HCT116 (cell line): ENCODE measurements at regions not wholly inside any gene's neighbourhood (a gene's known extent, or its start where the extent isn't known, plus 50 kb on each side); places are given as distances from the start of the nearest gene placed in this dataset.

Source experiments
- ATAC-seq: fragments of 200-7000 bp; cut with Tn5 transposase; 2 replicates; pipeline ENCODE4 v1.9.1; 2020; ENCODE audit warnings: mild to moderate bottlenecking, moderate library complexity
- BruUV-seq: library from RNA; stranded (reverse); fragments of 400-500 nt; replicated peaks from 2 replicates; lab custom pipeline; 2021; lab: Mats Ljungman, UMichigan
- CTCF ChIA-PET: fragments of 300-600 bp; sonication (Branson Sonifier 250); formaldehyde crosslinking; loops from one replicate; lab custom pipeline; 2021; ENCODE audit warnings: antibody characterized with exemption; lab: Charles Lee
- POLR2A ChIA-PET: fragments of 300-600, 350-600 bp; sonication (Branson Sonifier 250); formaldehyde crosslinking; loops from one replicate; lab custom pipeline; 2021; ENCODE audit warnings: antibody characterized with exemption; lab: Charles Lee
- RAD21 ChIA-PET, 2 experiments: fragments of 300-600 bp; sonication (Branson Sonifier 250); formaldehyde crosslinking; loops; one replicate each; lab custom pipeline; 2023; ENCODE audit warnings: low total read pairs in 2 of 2; ENCODE audit not compliant: uncharacterized antibody in 2 of 2, unreplicated experiment in 2 of 2, low non-redundant PET in 1 of 2; lab: Charles Lee
- DNase-seq: peaks from one replicate; pipeline ENCODE4 v3.0.0-alpha.2; 2010; ENCODE audit warnings: low read depth, low spot score
- H2AFZ ChIP-seq: fragments of 200-600 bp; shearing (Covaris generic), sonication (generic); 2 replicates; pipeline ENCODE4 v1.6.1; 2017; ENCODE audit warnings: low read depth, mixed run types, mixed read lengths, antibody characterized with exemption, low read length; ENCODE audit not compliant: poor library complexity, severe bottlenecking
- H3K27ac ChIP-seq: 2 replicates; pipeline ENCODE4 v1.5.1; 2012; ENCODE audit warnings: low read depth, low read length
- H3K27me3 ChIP-seq: fragments of 200-600 bp; sonication (generic); 2 replicates; pipeline ENCODE4 v1.6.1; 2016; ENCODE audit warnings: mixed run types, low read length, mixed read lengths; ENCODE audit not compliant: insufficient read depth
- H3K36me3 ChIP-seq, 2 experiments: fragments of 200-500 bp in 1 of 2; fragments of 200-600 bp in 1 of 2; sonication (Bioruptor generic) in 1 of 2; sonication (generic) in 1 of 2; 2 replicates each; pipeline versions ENCODE4 v1.5.1 to v1.6.1; 2014 to 2016; ENCODE audit warnings: low read length in 2 of 2, inconsistent platforms in 1 of 2, mixed read lengths in 1 of 2, mixed run types in 1 of 2; ENCODE audit not compliant: insufficient read depth in 2 of 2, control insufficient read depth in 1 of 2
- H3K4me1 ChIP-seq, 2 experiments: fragments of 200-600 bp in 1 of 2; sonication (generic) in 1 of 2; 2 replicates each; pipeline versions ENCODE4 v1.5.1 to v1.6.1; 2012 to 2017; ENCODE audit warnings: low read length in 2 of 2, inconsistent platforms in 1 of 2, mild to moderate bottlenecking in 1 of 2, mixed read lengths in 1 of 2, mixed run types in 1 of 2, moderate library complexity in 1 of 2; ENCODE audit not compliant: insufficient read depth in 2 of 2, control insufficient read depth in 1 of 2
- H3K4me2 ChIP-seq: fragments of 200-600 bp; sonication (generic); 2 replicates; pipeline ENCODE4 v1.6.1; 2017; ENCODE audit warnings: mixed run types, low read length, mixed read lengths
- H3K4me3 ChIP-seq, 2 experiments: fragments of 200-600 bp in 1 of 2; sonication (generic) in 1 of 2; replicated peaks in 1 of 2; 2 replicates each; pipeline ENCODE4 v1.5.1; 2011 to 2016; ENCODE audit warnings: low read length in 2 of 2, control low read depth in 1 of 2, low read depth in 1 of 2, mild to moderate bottlenecking in 1 of 2, mixed read lengths in 1 of 2, mixed run types in 1 of 2
- H3K79me2 ChIP-seq: fragments of 200-600 bp; sonication (generic); 2 replicates; pipeline ENCODE4 v1.6.1; 2017; ENCODE audit warnings: mild to moderate bottlenecking, mixed run types, low read length, moderate library complexity, mixed read lengths; ENCODE audit not compliant: insufficient read depth
- H3K9ac ChIP-seq: fragments of 200-600 bp; sonication (generic); 2 replicates; pipeline ENCODE4 v1.6.1; 2016; ENCODE audit warnings: low read length, mixed read lengths
- H3K9me2 ChIP-seq: fragments of 200-600 bp; sonication (generic), shearing (Covaris generic); 2 replicates; pipeline ENCODE4 v1.6.1; 2017; ENCODE audit warnings: mixed run types, mild to moderate bottlenecking, moderate library complexity; ENCODE audit not compliant: insufficient read depth
- H3K9me3 ChIP-seq, 2 experiments: fragments of 200-500 bp in 1 of 2; fragments of 200-600 bp in 1 of 2; sonication (Bioruptor generic) in 1 of 2; sonication (generic) in 1 of 2; 2 replicates each; pipeline ENCODE4 v1.6.1; 2014 to 2017; ENCODE audit warnings: low read length in 2 of 2, mixed read lengths in 2 of 2, inconsistent platforms in 1 of 2, low read depth in 1 of 2, mild to moderate bottlenecking in 1 of 2, mixed run types in 1 of 2, moderate library complexity in 1 of 2; ENCODE audit not compliant: control insufficient read depth in 1 of 2, insufficient read depth in 1 of 2
- H4K20me1 ChIP-seq: fragments of 200-600 bp; sonication (generic), shearing (Covaris generic); 2 replicates; pipeline ENCODE4 v1.6.1; 2017; ENCODE audit warnings: mixed run types, mild to moderate bottlenecking, moderate library complexity; ENCODE audit not compliant: insufficient read depth
- CEBPB ChIP-seq: IDR thresholded peaks from 2 replicates; pipeline ENCODE4 v1.6.1; 2012; ENCODE audit warnings: low read depth
- EGR1 ChIP-seq: IDR thresholded peaks from 2 replicates; pipeline ENCODE4 v1.6.1; 2012; ENCODE audit warnings: low read depth
- ELF1 ChIP-seq: IDR thresholded peaks from 2 replicates; pipeline ENCODE4 v1.6.1; 2012; ENCODE audit warnings: low read depth, borderline replicate concordance
- FOSL1 ChIP-seq: IDR thresholded peaks from 2 replicates; pipeline ENCODE4 v1.6.1; 2012; ENCODE audit warnings: low read depth
- POLR2A ChIP-seq: IDR thresholded peaks from 2 replicates; pipeline ENCODE4 v1.7.0; 2011; ENCODE audit warnings: borderline replicate concordance; ENCODE audit not compliant: insufficient read depth, insufficient read length; ENCODE audit errors: extremely low read depth
- POLR2AphosphoS5 ChIP-seq: IDR thresholded peaks from 2 replicates; pipeline ENCODE4 v1.6.1; 2011; ENCODE audit warnings: mild to moderate bottlenecking, low read depth, low read length, moderate library complexity
- RAD21 ChIP-seq: IDR thresholded peaks from 2 replicates; pipeline ENCODE4 v1.6.1; 2012; ENCODE audit warnings: low read depth, mild to moderate bottlenecking
- SP1 ChIP-seq: IDR thresholded peaks from 2 replicates; pipeline ENCODE4 v1.6.1; 2012; ENCODE audit warnings: low read depth
- SRF ChIP-seq: IDR thresholded peaks from 2 replicates; pipeline ENCODE4 v1.6.1; 2012; ENCODE audit warnings: low read depth
- ZFX ChIP-seq: fragments of 450-650 bp; IDR thresholded peaks from 2 replicates; pipeline ENCODE4 v1.6.1; 2017
- ZNF274 ChIP-seq: fragments of 200-500 bp; sonication (Bioruptor generic); IDR thresholded peaks from 2 replicates; pipeline ENCODE4 v1.6.1; 2014; ENCODE audit warnings: mild to moderate bottlenecking, low read depth, low read length, inconsistent platforms
- intact Hi-C: fragments of 100-400 bp; cut with micrococcal nuclease; formaldehyde crosslinking; loops from 2 replicates; pipeline ENCODE4 v1.10.0; 2022
- TF ChIP-seq, protein P1 (sequence below), 3 experiments: fragments of 200-600 bp in 1 of 3; sonication (generic) in 1 of 3; IDR thresholded peaks in 2 of 3; conservative IDR thresholded peaks in 1 of 3; 2 replicates each; pipeline ENCODE4 v1.5.1; 2012 to 2017; ENCODE audit warnings: low read depth in 2 of 3, low read length in 2 of 3, antibody characterized with exemption in 1 of 3, borderline replicate concordance in 1 of 3, control low read depth in 1 of 3, mild to moderate bottlenecking in 1 of 3, mixed read lengths in 1 of 3, mixed run types in 1 of 3, moderate library complexity in 1 of 3; ENCODE audit not compliant: insufficient read depth in 1 of 3
- TF ChIP-seq, protein P2 (sequence below): IDR thresholded peaks from 2 replicates; pipeline ENCODE4 v1.6.1; 2012
- TF ChIP-seq, protein P3 (sequence below): IDR thresholded peaks from 2 replicates; pipeline ENCODE4 v1.6.1; 2012; ENCODE audit warnings: low read depth

DNA sequence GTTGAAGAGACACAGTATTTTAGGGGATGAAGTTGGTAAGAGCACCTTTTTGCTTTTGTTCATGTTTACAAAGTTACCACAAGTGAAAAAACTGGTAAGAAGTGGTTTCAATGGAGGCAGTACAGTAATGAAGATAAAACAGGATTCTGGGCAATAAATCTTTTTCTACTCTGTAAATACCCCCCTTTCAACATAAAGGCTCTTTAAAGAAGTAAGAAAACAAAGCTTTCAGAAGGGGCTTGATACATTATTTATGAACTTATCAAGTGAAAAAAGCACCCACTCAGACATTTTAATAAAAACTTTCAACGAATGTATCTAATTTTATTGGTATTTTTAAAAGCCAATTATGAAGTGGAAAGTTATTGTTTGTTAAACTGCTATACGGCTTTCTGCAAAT lies 522.9 kb downstream of the ZEB2 start:
- Histone ChIP-seq H3K79me2 (no peaks in the 10 kb centered on the region), H3K4me2 (no peak overlapping the region), H3K27ac (no peak overlapping the region), H3K9me3 (no peaks in the 10 kb centered on the region), H4K20me1 (no peaks in the 10 kb centered on the region), H3K9me2 (no peaks in the 10 kb centered on the region), H3K36me3 (no peaks in the 10 kb centered on the region), H2AFZ (no peak overlapping the region), H3K9ac (no peak overlapping the region), H3K4me3 (no peak overlapping the region), H3K4me1 (no peaks in the 10 kb centered on the region), H3K27me3 (no peaks in the 10 kb centered on the region)
- ATAC-seq: no peak
- ChIA-PET RAD21 (no interaction called here), CTCF (no interaction called here), POLR2A (no interaction called here)
- intact Hi-C loops: no loop called here
- TF ChIP-seq SRF (no peak), ZNF274 (no peak), POLR2A (no peak), CEBPB (no peak), RAD21 (no peak), FOSL1 (no peak), EGR1 (no peak)
- TF ChIP-seq, protein P1, sequence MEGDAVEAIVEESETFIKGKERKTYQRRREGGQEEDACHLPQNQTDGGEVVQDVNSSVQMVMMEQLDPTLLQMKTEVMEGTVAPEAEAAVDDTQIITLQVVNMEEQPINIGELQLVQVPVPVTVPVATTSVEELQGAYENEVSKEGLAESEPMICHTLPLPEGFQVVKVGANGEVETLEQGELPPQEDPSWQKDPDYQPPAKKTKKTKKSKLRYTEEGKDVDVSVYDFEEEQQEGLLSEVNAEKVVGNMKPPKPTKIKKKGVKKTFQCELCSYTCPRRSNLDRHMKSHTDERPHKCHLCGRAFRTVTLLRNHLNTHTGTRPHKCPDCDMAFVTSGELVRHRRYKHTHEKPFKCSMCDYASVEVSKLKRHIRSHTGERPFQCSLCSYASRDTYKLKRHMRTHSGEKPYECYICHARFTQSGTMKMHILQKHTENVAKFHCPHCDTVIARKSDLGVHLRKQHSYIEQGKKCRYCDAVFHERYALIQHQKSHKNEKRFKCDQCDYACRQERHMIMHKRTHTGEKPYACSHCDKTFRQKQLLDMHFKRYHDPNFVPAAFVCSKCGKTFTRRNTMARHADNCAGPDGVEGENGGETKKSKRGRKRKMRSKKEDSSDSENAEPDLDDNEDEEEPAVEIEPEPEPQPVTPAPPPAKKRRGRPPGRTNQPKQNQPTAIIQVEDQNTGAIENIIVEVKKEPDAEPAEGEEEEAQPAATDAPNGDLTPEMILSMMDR (IDR thresholded peaks at IDR 0.05 in 2 of 3, conservative IDR thresholded peaks at IDR 0.05 in 1 of 3; ENCODE audit: borderline replicate concordance in 1 of 3, insufficient read depth in 1 of 3, low read depth in 2 of 3, low read length in 2 of 3): no peak
- no TSS peak for BruUV-seq
- no peak for DNase-seq

DNA sequence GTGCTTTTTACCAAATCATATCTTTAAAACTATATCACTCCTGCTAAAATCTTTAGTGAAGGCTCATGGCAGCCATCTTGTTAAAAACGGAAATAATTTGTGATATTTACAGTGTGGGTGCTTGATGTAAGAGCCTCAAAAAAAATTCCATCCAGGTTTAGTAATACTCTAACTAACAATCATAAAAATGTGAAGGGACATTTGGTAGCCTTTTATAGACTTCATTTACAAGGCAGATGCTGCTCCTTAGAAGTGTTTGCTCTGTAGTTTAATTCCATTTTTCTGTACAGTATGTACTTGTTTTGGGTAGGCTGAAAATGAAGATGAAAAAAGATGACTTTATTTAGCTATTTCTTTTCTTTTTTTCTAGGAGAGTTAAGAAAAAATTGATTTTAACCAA lies 525.0 kb downstream of the ZEB2 start:
- ATAC-seq: no peak
- DNase-seq: no peak
- Histone ChIP-seq H2AFZ (no peak overlapping the region), H3K27me3 (no peaks in the 10 kb centered on the region), H3K4me3 (no peak overlapping the region), H3K9ac (no peak overlapping the region), H3K27ac (no peak overlapping the region), H3K4me1 (no peaks in the 10 kb centered on the region), H4K20me1 (no peaks in the 10 kb centered on the region), H3K9me3 (no peaks in the 10 kb centered on the region; a peak in 1 of 4 replicates), H3K36me3 (no peaks in the 10 kb centered on the region), H3K4me2 (no peak overlapping the region), H3K9me2 (no peaks in the 10 kb centered on the region), H3K79me2 (no peaks in the 10 kb centered on the region)
- RAD21 ChIA-PET: no interaction called here
- intact Hi-C loops: no loop called here
- POLR2A ChIA-PET: no interaction called here
- CTCF ChIA-PET: no interaction called here
- no TSS peak for BruUV-seq
- TF ChIP-seq SP1 (no peak), POLR2AphosphoS5 (no peak), FOSL1 (no peak), CEBPB (no peak), SRF (no peak), ZFX (no peak), ELF1 (no peak)
- TF ChIP-seq, protein P1 (IDR thresholded peaks at IDR 0.05 in 2 of 3, conservative IDR thresholded peaks at IDR 0.05 in 1 of 3; ENCODE audit: borderline replicate concordance in 1 of 3, insufficient read depth in 1 of 3, low read depth in 2 of 3, low read length in 2 of 3): no peak
- TF ChIP-seq, protein P2, sequence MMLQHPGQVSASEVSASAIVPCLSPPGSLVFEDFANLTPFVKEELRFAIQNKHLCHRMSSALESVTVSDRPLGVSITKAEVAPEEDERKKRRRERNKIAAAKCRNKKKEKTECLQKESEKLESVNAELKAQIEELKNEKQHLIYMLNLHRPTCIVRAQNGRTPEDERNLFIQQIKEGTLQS: no peak
- TF ChIP-seq, protein P3, sequence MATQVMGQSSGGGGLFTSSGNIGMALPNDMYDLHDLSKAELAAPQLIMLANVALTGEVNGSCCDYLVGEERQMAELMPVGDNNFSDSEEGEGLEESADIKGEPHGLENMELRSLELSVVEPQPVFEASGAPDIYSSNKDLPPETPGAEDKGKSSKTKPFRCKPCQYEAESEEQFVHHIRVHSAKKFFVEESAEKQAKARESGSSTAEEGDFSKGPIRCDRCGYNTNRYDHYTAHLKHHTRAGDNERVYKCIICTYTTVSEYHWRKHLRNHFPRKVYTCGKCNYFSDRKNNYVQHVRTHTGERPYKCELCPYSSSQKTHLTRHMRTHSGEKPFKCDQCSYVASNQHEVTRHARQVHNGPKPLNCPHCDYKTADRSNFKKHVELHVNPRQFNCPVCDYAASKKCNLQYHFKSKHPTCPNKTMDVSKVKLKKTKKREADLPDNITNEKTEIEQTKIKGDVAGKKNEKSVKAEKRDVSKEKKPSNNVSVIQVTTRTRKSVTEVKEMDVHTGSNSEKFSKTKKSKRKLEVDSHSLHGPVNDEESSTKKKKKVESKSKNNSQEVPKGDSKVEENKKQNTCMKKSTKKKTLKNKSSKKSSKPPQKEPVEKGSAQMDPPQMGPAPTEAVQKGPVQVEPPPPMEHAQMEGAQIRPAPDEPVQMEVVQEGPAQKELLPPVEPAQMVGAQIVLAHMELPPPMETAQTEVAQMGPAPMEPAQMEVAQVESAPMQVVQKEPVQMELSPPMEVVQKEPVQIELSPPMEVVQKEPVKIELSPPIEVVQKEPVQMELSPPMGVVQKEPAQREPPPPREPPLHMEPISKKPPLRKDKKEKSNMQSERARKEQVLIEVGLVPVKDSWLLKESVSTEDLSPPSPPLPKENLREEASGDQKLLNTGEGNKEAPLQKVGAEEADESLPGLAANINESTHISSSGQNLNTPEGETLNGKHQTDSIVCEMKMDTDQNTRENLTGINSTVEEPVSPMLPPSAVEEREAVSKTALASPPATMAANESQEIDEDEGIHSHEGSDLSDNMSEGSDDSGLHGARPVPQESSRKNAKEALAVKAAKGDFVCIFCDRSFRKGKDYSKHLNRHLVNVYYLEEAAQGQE: no peak
